Medulla oblongata (tissue), 1 donor: ENCODE measurements at regions not wholly inside any gene's neighbourhood (a gene's known extent, or its start where the extent isn't known, plus 50 kb on each side); places are given as distances from the start of the nearest gene placed in this dataset.
"Not testable (repeated sequence)": the region's sequence is repeated elsewhere in the genome, so short reads cannot be mapped to it uniquely, and the experiment has no call there.

Experiments used
- DNase-seq: peaks from one replicate; pipeline ENCODE4 v3.0.0-alpha.2; 2015; ENCODE audit errors: extremely low spot score

- no peak for DNase-seq
Measured at GRCh38 chr1:229920683-229921082, 146.4 kb upstream of the GALNT2 start.

GRCh38 chr1:229922249-229922648 lies 144.8 kb upstream of the GALNT2 start:
- DNase-seq = no peak

GRCh38 chr1:229924639-229925038 lies 142.4 kb upstream of the GALNT2 start:
- DNase-seq = no peak

- DNase-seq = no peak
Measured at GRCh38 chr1:229928767-229929166, 138.3 kb upstream of the GALNT2 start.

- not testable (repeated sequence) for DNase-seq
Measured at GRCh38 chr1:229931751-229932150, 135.3 kb upstream of the GALNT2 start.

- not testable (repeated sequence) for DNase-seq
Measured at GRCh38 chr1:229935157-229935556, 131.9 kb upstream of the GALNT2 start.

GRCh38 chr1:229938551-229938950 lies 128.5 kb upstream of the GALNT2 start:
- no peak for DNase-seq

- no peak for DNase-seq
Measured at GRCh38 chr1:229940684-229941083, 126.4 kb upstream of the GALNT2 start.

GRCh38 chr1:229941160-229941559 lies 125.9 kb upstream of the GALNT2 start:
- no peak for DNase-seq

GRCh38 chr1:229941831-229942230 lies 125.2 kb upstream of the GALNT2 start:
- no peak for DNase-seq

GRCh38 chr1:229942501-229942900 lies 124.5 kb upstream of the GALNT2 start:
- no peak for DNase-seq

GRCh38 chr1:229943148-229943714 lies 123.8 kb upstream of the GALNT2 start:
- no peak for DNase-seq

- DNase-seq = no peak
Measured at GRCh38 chr1:229943988-229944743, 122.9 kb upstream of the GALNT2 start.

GRCh38 chr1:229945795-229946194 lies 121.2 kb upstream of the GALNT2 start:
- no peak for DNase-seq

- no peak for DNase-seq
Measured at GRCh38 chr1:229947968-229948367, 119.1 kb upstream of the GALNT2 start.

GRCh38 chr1:229948438-229948837 lies 118.6 kb upstream of the GALNT2 start:
- DNase-seq = no peak

- DNase-seq = no peak
Measured at GRCh38 chr1:229949500-229949899, 117.5 kb upstream of the GALNT2 start.

- DNase-seq = no peak
Measured at GRCh38 chr1:229950020-229950419, 117.0 kb upstream of the GALNT2 start.

GRCh38 chr1:229950908-229951307 lies 116.1 kb upstream of the GALNT2 start:
- no peak for DNase-seq

- DNase-seq = no peak
Measured at GRCh38 chr1:229951856-229952534, 115.0 kb upstream of the GALNT2 start.

- DNase-seq = no peak
Measured at GRCh38 chr1:229952670-229953520, 114.1 kb upstream of the GALNT2 start.

GRCh38 chr1:229953736-229954326 lies 113.2 kb upstream of the GALNT2 start:
- no peak for DNase-seq
